Stomach smooth muscle (tissue), 2 donors: ENCODE measurements at regions not wholly inside any gene's neighbourhood (a gene's known extent, or its start where the extent isn't known, plus 50 kb on each side); places are given as distances from the start of the nearest gene placed in this dataset.

Source experiments
- H3K27ac ChIP-seq: one replicate; pipeline ENCODE4 v1.7.0; 2013; ENCODE audit warnings: mild to moderate bottlenecking, low read length, inconsistent platforms
- H3K27me3 ChIP-seq, 2 donors: one replicate each; pipeline ENCODE4 v1.7.0; 2013; ENCODE audit warnings: low read length in 2 of 2; ENCODE audit not compliant: insufficient read depth in 2 of 2, control insufficient read depth in 1 of 2
- H3K36me3 ChIP-seq, 2 donors: one replicate each; pipeline ENCODE4 v1.7.0; 2013; ENCODE audit warnings: low read length in 2 of 2; ENCODE audit not compliant: control insufficient read depth in 2 of 2, insufficient read depth in 2 of 2
- H3K4me1 ChIP-seq: one replicate; pipeline ENCODE4 v1.7.0; 2013; ENCODE audit warnings: low read length; ENCODE audit not compliant: control insufficient read depth, insufficient read depth
- H3K4me3 ChIP-seq, 2 donors: one replicate each; pipeline ENCODE4 v1.7.0; 2013; ENCODE audit warnings: low read length in 2 of 2
- H3K9ac ChIP-seq, 2 donors: one replicate each; pipeline ENCODE4 v1.7.0; 2013; ENCODE audit warnings: low read length in 2 of 2, mild to moderate bottlenecking in 1 of 2
- H3K9me3 ChIP-seq, 2 donors: one replicate each; pipeline ENCODE4 v1.7.0; 2013; ENCODE audit warnings: low read length in 2 of 2; ENCODE audit not compliant: control insufficient read depth in 2 of 2
- donor health status: healthy.
- donor health status: Pancreatic carcinoma.

DNA sequence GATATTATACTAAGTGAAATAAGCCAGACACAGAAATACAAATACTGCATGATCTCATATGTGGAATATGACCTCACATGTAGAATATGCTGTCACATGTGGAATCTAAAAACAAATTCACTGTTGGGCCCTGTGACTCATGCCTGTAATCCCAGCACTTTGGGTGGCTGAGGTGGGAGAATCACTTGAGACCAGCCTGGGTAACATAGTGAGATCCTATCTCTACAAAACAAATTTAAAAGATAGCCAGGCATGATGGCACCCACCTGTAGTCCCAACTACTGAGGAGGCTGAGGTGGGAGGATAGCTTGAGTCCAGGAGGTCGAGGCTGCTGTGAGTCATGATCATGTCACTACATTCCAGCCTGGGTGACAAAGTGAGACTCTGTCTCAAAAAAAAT lies 160.3 kb downstream of the PTEN start:
- Histone ChIP-seq H3K9me3 (no peaks in the 10 kb centered on the region), H3K27me3 (no peaks in the 10 kb centered on the region), H3K4me1 (no peaks in the 10 kb centered on the region), H3K36me3 (no peaks in the 10 kb centered on the region), H3K27ac (no peak overlapping the region), H3K4me3 (no peak overlapping the region), H3K9ac (no peak overlapping the region)

DNA sequence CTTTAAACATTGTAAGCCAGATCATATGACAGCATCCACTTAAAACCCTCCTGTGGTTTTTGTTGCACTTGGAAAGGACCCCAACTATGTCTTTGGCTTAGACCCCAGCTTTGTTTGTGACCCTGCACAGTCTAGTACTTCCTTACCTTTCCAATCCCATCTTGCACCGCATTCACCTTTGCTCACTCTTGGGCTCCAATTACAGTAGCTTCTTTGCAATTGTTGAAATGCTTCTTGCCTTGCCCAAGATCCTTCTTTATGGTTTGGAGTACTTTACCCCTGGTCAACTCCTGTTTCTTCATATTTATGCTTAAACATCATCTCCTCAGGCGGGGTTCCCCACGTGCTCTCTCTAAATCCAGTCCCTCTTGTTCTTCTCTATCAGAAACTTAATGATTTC lies 162.6 kb downstream of the PTEN start:
- no peak overlapping the region for H3K27ac ChIP-seq
- no peaks in the 10 kb centered on the region for H3K36me3 ChIP-seq
- H3K9ac ChIP-seq: no peak overlapping the region
- no peaks in the 10 kb centered on the region for H3K27me3 ChIP-seq
- no peak overlapping the region for H3K4me3 ChIP-seq
- H3K9me3 ChIP-seq: no peaks in the 10 kb centered on the region
- no peaks in the 10 kb centered on the region for H3K4me1 ChIP-seq

DNA sequence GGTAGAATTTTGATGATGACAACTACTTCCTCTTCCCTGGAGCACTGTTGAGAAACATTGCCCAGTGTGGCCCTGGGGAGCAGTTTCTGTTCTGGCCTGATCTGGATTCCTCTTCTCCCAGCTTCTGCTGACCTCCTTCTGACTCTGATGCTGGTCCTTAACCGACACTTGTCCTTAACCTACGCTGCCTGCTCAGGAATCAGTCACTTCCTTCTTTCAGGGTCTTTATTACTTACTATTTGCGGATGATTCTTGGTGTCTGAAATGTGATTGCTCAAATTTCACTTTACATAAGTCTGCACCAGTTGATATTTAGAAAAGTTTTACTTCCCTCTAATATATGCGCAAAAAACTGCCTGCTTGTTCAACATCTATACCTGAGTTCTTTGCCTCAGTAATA lies 164.1 kb downstream of the PTEN start:
- Histone ChIP-seq H3K27me3 (no peaks in the 10 kb centered on the region), H3K36me3 (no peaks in the 10 kb centered on the region), H3K27ac (no peak overlapping the region), H3K9ac (no peak overlapping the region), H3K4me1 (no peaks in the 10 kb centered on the region), H3K4me3 (no peak overlapping the region), H3K9me3 (no peaks in the 10 kb centered on the region)

DNA sequence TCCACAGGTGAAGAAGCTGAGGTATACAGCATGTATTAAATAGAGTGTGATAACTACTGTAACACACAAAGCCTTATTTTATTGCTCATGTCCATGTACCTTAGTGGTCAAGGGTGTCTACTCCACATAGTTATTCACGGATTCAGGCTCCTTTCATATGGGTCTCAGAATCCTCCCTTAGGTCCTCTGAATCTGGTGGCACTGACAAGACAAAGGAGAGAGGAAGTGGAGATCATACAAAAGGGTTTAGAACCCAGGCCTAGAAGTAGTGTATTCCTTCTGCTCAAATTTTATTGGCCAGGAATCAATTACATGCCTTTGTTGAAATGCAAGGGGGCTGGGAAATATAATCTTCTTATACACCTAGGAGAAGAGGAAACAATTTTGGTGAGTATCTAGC lies 164.6 kb downstream of the PTEN start:
- no peaks in the 10 kb centered on the region for H3K4me1 ChIP-seq
- no peaks in the 10 kb centered on the region for H3K9me3 ChIP-seq
- H3K9ac ChIP-seq: no peak overlapping the region
- no peak overlapping the region for H3K4me3 ChIP-seq
- no peaks in the 10 kb centered on the region for H3K27me3 ChIP-seq
- H3K36me3 ChIP-seq: no peaks in the 10 kb centered on the region
- no peak overlapping the region for H3K27ac ChIP-seq

DNA sequence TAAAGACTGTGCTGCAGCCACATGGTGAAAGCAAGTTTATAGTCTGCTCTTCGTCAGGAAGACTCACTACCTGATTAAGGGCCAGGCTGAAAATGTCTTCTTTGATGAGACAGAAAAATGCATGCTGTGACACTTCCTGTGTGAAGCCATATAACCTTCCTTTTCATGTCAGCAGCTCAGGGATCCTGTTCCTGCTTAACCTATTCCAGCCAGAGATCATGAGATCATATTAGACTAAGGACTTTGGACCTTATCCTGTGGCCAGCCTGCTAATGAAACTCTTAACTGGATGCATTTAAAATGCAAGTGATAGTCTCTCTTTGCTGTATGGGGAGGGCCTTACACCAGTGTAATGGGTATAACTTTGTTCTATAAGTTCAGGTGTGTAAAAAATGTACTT lies 165.2 kb downstream of the PTEN start:
- Histone ChIP-seq H3K4me1 (no peaks in the 10 kb centered on the region), H3K36me3 (no peaks in the 10 kb centered on the region), H3K9me3 (no peaks in the 10 kb centered on the region), H3K27ac (no peak overlapping the region), H3K9ac (no peak overlapping the region), H3K4me3 (no peak overlapping the region), H3K27me3 (no peaks in the 10 kb centered on the region)

DNA sequence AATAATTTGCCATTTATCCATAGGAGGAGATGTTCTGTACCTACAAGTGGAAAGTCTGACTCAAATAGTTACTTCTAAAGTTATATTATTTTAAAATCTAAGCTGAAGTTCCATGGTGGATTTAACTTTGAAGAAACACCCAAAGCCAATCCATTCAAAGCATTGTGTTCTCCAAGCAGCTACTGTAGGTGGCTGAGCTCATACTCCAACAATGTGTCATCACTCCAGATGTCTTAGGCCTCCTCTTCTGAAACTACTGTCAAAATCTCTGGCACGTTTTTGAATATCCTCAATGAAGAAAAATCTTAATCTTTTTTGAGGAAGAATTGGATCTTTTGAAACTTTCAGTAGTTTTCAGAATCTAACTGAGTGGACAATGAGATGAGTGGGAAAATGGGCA lies 169.1 kb downstream of the PTEN start:
- no peaks in the 10 kb centered on the region for H3K9me3 ChIP-seq
- no peak overlapping the region for H3K4me3 ChIP-seq
- H3K9ac ChIP-seq: no peak overlapping the region
- H3K36me3 ChIP-seq: no peaks in the 10 kb centered on the region
- no peaks in the 10 kb centered on the region for H3K27me3 ChIP-seq
- no peaks in the 10 kb centered on the region for H3K4me1 ChIP-seq
- no peak overlapping the region for H3K27ac ChIP-seq

DNA sequence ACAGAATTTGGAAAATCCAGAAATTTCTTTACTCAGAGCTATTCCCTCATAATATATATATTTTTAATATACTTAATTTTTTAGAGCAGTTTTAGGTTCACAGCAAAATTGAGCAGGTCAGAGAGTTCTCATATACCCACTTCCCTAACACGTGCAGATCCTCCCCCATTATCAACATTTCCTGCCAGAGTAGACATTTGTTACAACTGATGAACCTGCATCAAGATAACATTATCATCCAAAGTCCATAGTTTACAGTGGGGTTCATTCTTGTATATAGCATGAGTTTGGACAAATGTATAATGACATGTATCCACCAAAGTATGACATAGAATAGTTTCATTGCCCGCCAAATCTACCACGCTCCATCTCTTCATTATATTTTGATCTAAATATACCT lies 170.0 kb downstream of the PTEN start:
- H3K4me1 ChIP-seq: no peaks in the 10 kb centered on the region
- H3K27ac ChIP-seq: no peak overlapping the region
- no peaks in the 10 kb centered on the region for H3K36me3 ChIP-seq
- no peaks in the 10 kb centered on the region for H3K27me3 ChIP-seq
- H3K4me3 ChIP-seq: no peak overlapping the region
- no peak overlapping the region for H3K9ac ChIP-seq
- no peaks in the 10 kb centered on the region for H3K9me3 ChIP-seq

DNA sequence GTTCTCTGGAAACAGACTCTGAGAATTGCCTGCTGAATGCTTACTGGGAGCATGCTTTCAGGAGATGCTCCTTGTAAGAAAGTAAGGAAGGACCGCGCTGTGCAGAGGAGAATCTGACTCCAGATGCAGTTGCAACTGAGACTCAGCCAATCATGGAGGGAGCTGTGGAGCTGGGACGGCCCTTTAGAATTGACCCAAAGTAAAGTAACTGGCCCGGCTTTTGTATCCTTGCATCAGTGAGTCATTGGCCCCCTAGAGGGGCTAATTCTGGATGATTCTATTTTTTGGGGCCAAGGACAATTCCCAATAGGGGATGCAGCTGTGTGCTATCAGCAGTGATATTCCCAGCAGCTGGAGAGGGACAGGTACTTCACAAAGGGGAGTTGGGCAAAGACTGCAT lies 170.4 kb downstream of the PTEN start:
- no peak overlapping the region for H3K9ac ChIP-seq
- no peak overlapping the region for H3K27ac ChIP-seq
- no peaks in the 10 kb centered on the region for H3K9me3 ChIP-seq
- H3K36me3 ChIP-seq: no peaks in the 10 kb centered on the region
- H3K4me3 ChIP-seq: no peak overlapping the region
- no peaks in the 10 kb centered on the region for H3K27me3 ChIP-seq
- no peaks in the 10 kb centered on the region for H3K4me1 ChIP-seq

DNA sequence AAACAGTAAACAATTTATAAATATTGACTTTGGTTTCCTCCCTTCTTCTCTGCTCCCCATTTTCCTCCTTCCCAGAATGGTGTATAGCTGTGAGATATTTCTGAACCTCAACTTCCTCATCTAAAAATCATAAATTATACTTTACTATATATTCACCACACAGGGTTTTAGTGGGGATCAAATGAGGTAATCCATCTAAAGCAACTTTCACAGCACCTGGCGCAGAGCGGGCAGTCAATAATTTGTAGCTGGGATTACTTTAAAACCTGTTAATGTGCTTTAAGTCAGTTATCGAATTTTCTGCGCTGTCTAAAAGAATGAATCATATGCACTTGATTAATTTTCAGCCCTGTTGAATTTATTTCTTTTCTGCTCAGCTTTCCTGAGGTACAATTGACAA lies 172.7 kb downstream of the PTEN start:
- Histone ChIP-seq H3K36me3 (no peaks in the 10 kb centered on the region), H3K27me3 (no peaks in the 10 kb centered on the region), H3K9me3 (no peaks in the 10 kb centered on the region)

DNA sequence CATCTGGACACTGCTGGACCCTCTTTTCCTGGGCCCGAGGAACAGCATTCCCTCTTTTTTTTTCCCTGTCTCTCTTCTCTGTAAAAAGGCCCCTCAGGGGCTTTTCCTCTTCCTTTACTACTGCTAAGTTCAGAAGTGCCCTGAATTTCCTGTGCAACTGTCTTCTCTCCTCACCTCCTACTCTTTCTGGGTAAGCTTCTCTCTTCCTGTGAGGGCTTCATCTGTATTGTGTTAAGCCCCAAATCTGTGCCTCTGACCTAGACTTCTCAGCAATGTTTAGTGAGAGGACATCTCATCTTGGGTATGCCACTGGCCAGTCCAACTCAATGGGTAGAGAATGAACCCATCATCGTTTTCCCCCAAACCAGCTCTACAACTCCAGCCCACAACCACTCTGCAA lies 174.2 kb downstream of the PTEN start:
- Histone ChIP-seq H3K27me3 (no peaks in the 10 kb centered on the region), H3K36me3 (no peaks in the 10 kb centered on the region), H3K4me1 (peaks cover 5% of the 10 kb centered on the region), H3K4me3 (no peak overlapping the region), H3K9me3 (no peaks in the 10 kb centered on the region), H3K9ac (no peak overlapping the region), H3K27ac (no peak overlapping the region)

More for the DNA sequence above, 172.7 kb downstream of the PTEN start:
- H3K9ac ChIP-seq: no peak overlapping the region
- H3K27ac ChIP-seq: no peak overlapping the region
- H3K4me3 ChIP-seq: no peak overlapping the region
- no peaks in the 10 kb centered on the region for H3K4me1 ChIP-seq

DNA sequence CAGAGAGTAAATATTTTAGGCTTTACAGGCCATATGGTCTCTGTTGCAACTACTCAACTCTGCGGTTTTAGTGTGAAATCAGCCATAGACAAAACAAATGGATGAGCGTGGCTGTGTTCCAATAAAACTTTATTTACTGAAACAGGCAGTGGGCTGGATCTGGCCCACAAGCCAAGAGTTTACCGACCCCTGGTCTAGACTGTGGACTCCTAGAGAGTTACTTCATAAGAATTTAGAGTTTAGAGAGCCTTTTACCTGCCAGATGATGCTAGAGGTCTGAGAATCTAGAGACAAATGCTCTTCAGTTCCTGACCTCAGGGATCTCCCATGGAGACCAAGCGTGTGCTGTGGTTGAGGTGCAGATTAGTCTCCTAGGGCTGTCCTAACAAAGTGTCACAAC lies 174.8 kb downstream of the PTEN start:
- no peaks in the 10 kb centered on the region for H3K27me3 ChIP-seq
- peaks cover 5% of the 10 kb centered on the region for H3K4me1 ChIP-seq

More for the DNA sequence above, 174.8 kb downstream of the PTEN start:
- H3K9ac ChIP-seq: no peak overlapping the region
- H3K36me3 ChIP-seq: no peaks in the 10 kb centered on the region
- no peak overlapping the region for H3K27ac ChIP-seq
- no peaks in the 10 kb centered on the region for H3K9me3 ChIP-seq
- H3K4me3 ChIP-seq: no peak overlapping the region
